ENCODE measurements at regions not wholly inside any gene's neighbourhood (a gene's known extent, or its start where the extent isn't known, plus 50 kb on each side); places are given as distances from the start of the nearest gene placed in this dataset.

DNA sequence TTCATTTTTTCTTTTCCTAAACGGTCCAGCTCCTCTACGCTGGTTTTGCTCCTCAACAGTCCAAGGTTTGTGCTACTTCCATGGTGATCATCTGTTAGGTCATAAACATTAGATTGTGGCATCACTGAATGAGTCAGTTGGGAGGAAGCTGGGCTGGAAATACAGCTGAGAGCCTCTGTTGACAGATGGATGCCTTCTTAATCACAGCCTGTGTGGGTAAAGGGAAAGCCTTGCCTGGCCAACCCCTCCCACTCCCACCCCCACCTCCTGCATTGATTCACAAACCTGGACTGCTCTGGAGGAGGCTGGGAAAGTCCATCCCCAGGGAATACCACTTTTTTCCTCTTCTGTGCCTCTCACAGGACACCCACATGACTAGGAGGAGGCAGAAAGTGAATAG, 180.6 kb upstream of the CCN2 start:
- TF ChIP-seq, protein P1, sequence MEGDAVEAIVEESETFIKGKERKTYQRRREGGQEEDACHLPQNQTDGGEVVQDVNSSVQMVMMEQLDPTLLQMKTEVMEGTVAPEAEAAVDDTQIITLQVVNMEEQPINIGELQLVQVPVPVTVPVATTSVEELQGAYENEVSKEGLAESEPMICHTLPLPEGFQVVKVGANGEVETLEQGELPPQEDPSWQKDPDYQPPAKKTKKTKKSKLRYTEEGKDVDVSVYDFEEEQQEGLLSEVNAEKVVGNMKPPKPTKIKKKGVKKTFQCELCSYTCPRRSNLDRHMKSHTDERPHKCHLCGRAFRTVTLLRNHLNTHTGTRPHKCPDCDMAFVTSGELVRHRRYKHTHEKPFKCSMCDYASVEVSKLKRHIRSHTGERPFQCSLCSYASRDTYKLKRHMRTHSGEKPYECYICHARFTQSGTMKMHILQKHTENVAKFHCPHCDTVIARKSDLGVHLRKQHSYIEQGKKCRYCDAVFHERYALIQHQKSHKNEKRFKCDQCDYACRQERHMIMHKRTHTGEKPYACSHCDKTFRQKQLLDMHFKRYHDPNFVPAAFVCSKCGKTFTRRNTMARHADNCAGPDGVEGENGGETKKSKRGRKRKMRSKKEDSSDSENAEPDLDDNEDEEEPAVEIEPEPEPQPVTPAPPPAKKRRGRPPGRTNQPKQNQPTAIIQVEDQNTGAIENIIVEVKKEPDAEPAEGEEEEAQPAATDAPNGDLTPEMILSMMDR (IDR thresholded peaks at IDR 0.05): no peak
- no peak for TF ChIP-seq EP300 (IDR thresholded peaks at IDR 0.05)
- TF ChIP-seq POLR2AphosphoS5 (IDR thresholded peaks at IDR 0.05): peak; percentile 44 to 67
- no peak for TF ChIP-seq POLR2A (IDR thresholded peaks at IDR 0.05; ENCODE audit: low read depth)

All from esophagus muscularis mucosa (tissue), 4 donors.